ENCODE measurements at regions not wholly inside any gene's neighbourhood (a gene's known extent, or its start where the extent isn't known, plus 50 kb on each side); places are given as distances from the start of the nearest gene placed in this dataset.
"Not testable (repeated sequence)": the region's sequence is repeated elsewhere in the genome, so short reads cannot be mapped to it uniquely, and the experiment has no call there.

- DNase-seq = no peak
Observed at GRCh38 chr4:12672303-12672702, 811.8 kb downstream of the RAB28 start.

DNA sequence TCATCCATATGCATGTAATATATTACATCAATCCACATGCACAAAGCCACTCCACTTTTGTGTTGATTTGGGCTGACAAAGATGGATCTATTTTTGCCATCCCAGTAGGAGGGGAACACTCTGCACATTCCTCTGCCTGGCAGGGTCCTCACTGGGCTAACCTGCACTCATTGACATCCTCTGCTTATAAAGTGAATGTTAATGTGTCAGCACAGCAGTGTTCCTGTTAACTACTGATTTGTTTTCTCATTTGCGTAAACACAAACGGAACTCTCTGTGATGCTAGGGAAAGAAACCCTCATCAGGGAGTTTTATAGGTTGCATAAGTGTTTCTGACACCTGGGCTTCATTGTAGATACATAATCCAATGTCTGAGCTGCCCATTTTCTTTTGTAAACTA lies 826.0 kb downstream of the RAB28 start:
- DNase-seq = no peak

- DNase-seq = no peak
Observed at GRCh38 chr4:12651876-12652275, 832.3 kb downstream of the RAB28 start.

- no peak for DNase-seq
Observed at GRCh38 chr4:12645732-12646131, 838.4 kb downstream of the RAB28 start.

- DNase-seq = no peak
Observed at GRCh38 chr4:12644261-12644660, 839.9 kb downstream of the RAB28 start.

GRCh38 chr4:12636191-12636590 lies 847.9 kb downstream of the RAB28 start:
- DNase-seq = no peak

DNA sequence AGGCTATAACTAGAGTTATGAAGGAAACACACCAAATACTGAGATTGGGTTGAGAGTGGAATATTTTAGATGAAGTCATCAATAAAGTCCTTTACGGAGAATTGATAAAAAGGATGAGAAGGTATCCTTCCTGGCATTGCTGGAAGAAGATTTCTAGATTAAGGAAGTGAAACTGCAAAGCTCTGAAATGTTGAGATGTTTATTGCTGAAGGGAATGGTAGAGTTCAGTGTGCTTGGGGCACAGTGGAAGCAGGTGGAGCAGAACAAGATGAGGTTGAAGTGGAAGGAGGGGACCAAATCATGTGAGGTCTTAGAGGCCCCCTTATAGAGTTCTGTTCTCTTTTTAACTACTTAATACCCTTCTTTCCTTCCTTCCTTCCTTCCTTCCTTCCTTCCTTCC lies 848.5 kb downstream of the RAB28 start:
- no peak for DNase-seq

- peak; percentile 69 for DNase-seq
Observed at GRCh38 chr4:12633053-12633651, 851.0 kb downstream of the RAB28 start.

GRCh38 chr4:12615822-12616221 lies 868.3 kb downstream of the RAB28 start:
- DNase-seq = no peak

DNA sequence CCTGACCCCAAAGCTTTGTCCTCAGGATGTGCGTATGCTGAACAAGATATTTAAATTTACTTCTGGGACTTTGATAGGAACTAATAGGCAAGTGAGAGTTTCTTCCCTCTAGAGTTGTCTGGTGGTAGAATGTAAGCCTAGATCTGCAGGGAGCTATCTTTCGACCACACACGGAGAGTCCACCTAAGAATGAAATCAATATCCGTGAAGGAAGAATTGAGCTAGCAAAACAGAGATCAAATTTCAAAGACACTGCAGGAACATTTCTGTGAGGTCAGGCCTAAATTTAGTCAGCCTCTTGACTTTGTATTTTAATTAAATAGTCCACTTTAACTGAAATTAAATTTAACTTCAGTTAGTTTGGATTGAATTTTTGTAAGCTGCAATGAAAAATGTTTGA lies 871.3 kb downstream of the RAB28 start:
- no peak for DNase-seq

- not testable (repeated sequence) for DNase-seq
Observed at GRCh38 chr4:12609212-12609875, 874.8 kb downstream of the RAB28 start.

- no peak for DNase-seq
Observed at GRCh38 chr4:12595986-12596385, 888.2 kb downstream of the RAB28 start.

GRCh38 chr4:12595489-12595888 lies 888.7 kb downstream of the RAB28 start:
- DNase-seq = no peak

- no peak for DNase-seq
Observed at GRCh38 chr4:12588582-12588981, 895.6 kb downstream of the RAB28 start.

- DNase-seq = no peak
Observed at GRCh38 chr4:12586242-12587006, 897.7 kb downstream of the RAB28 start.

- no peak for DNase-seq
Observed at GRCh38 chr4:12584116-12584875, 899.8 kb downstream of the RAB28 start.

- DNase-seq = no peak
Observed at GRCh38 chr4:12583275-12583674, 900.9 kb downstream of the RAB28 start.

DNA sequence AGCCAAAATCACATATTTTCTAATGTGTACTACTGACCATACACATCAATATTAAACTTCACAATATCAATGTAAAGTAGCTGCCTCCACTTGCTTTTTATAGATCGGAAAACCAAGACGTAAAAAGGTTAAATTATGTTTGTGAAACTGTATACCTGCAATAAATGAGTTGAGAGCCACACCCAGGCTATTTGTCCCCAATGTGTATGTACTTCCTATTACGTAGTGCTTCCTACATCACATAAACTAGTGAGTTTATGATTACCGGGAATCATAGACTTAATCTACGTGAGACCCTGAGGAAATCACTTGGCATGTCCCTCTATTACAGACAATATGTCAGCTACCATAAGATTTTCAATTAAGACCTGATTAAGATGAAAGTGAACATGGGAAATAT lies 903.4 kb downstream of the RAB28 start:
- DNase-seq = no peak

DNA sequence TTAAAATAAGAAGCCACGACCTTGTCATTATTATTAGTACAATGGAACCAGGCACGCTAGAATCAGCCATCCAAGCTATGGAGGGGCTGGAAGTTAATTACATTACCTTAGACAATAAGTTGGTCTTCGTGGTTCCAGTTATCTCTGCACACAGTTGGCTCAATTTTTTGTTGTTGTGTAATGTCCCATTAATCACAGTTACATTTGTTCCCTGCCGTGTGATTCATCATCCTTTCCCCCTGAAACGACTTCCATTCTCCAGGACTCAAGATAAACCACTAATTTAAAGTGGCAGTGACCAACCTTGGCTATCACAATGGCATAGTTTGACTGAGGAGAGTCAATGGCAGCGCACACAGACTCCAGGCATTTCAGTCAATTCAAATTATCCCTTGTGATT lies 905.0 kb downstream of the RAB28 start:
- no peak for DNase-seq

DNA sequence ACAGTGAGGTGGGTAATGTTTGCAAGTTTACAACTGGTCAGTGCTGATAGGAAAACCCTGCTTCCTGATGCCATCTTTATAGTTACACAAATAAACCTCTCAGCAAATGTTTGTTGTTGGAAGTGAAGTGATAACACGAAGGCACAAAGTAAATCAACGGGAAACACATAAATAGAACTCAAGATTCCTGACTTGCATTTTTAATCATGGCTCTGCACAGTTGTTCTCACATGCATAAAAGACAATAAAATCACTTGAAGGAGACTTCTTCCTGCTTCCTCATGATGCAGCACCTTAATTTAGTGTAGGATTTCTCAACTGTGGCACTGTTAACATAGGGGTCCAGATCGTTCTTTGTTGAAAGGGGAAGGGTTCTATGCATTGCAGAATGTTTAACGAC lies 907.7 kb downstream of the RAB28 start:
- DNase-seq = no peak

GRCh38 chr4:12573716-12574115 lies 910.4 kb downstream of the RAB28 start:
- DNase-seq = no peak

GRCh38 chr4:12562476-12563140 lies 921.5 kb downstream of the RAB28 start:
- no peak for DNase-seq

DNA sequence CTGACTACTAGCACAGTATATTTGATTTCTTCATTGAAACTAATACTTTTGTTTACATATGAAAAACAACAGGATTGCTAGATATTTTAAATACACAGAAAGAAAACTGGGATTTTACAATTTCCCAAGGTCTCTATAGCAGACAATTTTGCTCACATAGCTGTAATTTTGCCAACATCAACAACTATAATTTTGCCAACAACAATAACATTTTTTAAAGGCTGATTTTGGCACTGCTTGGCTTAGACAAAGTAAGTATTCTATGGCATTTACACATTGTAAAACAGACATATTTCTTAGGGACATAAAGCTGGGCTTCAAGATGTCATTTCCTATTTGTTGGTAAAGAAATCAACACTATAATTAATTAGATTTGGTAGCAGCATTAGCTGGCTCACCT lies 922.1 kb downstream of the RAB28 start:
- DNase-seq = no peak
